GM12891 (cell line): ENCODE measurements at regions not wholly inside any gene's neighbourhood (a gene's known extent, or its start where the extent isn't known, plus 50 kb on each side); places are given as distances from the start of the nearest gene placed in this dataset.

Source experiments
- POLR2A ChIP-seq: IDR thresholded peaks from 2 replicates; pipeline ENCODE4 v1.6.1; 2011; ENCODE audit warnings: low read depth, low read length, control low read depth
- POLR2AphosphoS5 ChIP-seq: IDR thresholded peaks from 2 replicates; pipeline ENCODE4 v1.6.1; 2011; ENCODE audit warnings: low read depth, low read length, control low read depth
- POU2F2 ChIP-seq: IDR thresholded peaks from 2 replicates; pipeline ENCODE4 v1.6.1; 2011; ENCODE audit warnings: low read depth, mild to moderate bottlenecking, control low read depth, low read length, moderate library complexity

GRCh38 chr9:126248680-126249079 lies 77.9 kb upstream of the MVB12B start:
- TF ChIP-seq POLR2A (no peak), POU2F2 (no peak), POLR2AphosphoS5 (no peak)
